Neuron (in vitro differentiated cells): ENCODE measurements at regions not wholly inside any gene's neighbourhood (a gene's known extent, or its start where the extent isn't known, plus 50 kb on each side); places are given as distances from the start of the nearest gene placed in this dataset.

Experiments used
- H2AFZ ChIP-seq: one replicate; pipeline ENCODE4 v1.6.1; 2013; ENCODE audit warnings: low read depth, mild to moderate bottlenecking, inconsistent platforms, low read length, moderate library complexity
- H3K27me3 ChIP-seq: one replicate; pipeline ENCODE4 v1.6.1; 2013; ENCODE audit warnings: low read length; ENCODE audit not compliant: insufficient read depth
- H3K36me3 ChIP-seq: one replicate; pipeline ENCODE4 v1.6.1; 2013; ENCODE audit warnings: low read length; ENCODE audit not compliant: insufficient read depth
- H3K4me1 ChIP-seq: one replicate; pipeline ENCODE4 v1.6.1; 2013; ENCODE audit warnings: low read length; ENCODE audit not compliant: insufficient read depth
- H3K4me3 ChIP-seq: 2 replicates; pipeline ENCODE4 v1.5.1; 2013; ENCODE audit warnings: mild to moderate bottlenecking, low read length, moderate library complexity
- H3K9me3 ChIP-seq: one replicate; pipeline ENCODE4 v1.6.1; 2013; ENCODE audit warnings: low read length

GRCh38 chr4:79650217-79650616 is 242.2 kb upstream of the GK2 start:
- Histone ChIP-seq H2AFZ (no peak overlapping the region), H3K9me3 (no peaks in the 10 kb centered on the region), H3K36me3 (no peaks in the 10 kb centered on the region), H3K4me1 (peaks cover 16% of the 10 kb centered on the region), H3K27me3 (no peaks in the 10 kb centered on the region), H3K4me3 (no peak overlapping the region)

GRCh38 chr4:79645942-79646341 is 237.9 kb upstream of the GK2 start:
- H2AFZ ChIP-seq: no peak overlapping the region
- no peaks in the 10 kb centered on the region for H3K36me3 ChIP-seq
- H3K4me3 ChIP-seq: no peak overlapping the region
- H3K9me3 ChIP-seq: no peaks in the 10 kb centered on the region
- no peaks in the 10 kb centered on the region for H3K27me3 ChIP-seq
- H3K4me1 ChIP-seq: peaks cover 6% of the 10 kb centered on the region

GRCh38 chr4:79638735-79639134 is 230.7 kb upstream of the GK2 start:
- Histone ChIP-seq H2AFZ (no peak overlapping the region), H3K4me1 (no peaks in the 10 kb centered on the region), H3K9me3 (no peaks in the 10 kb centered on the region), H3K36me3 (no peaks in the 10 kb centered on the region), H3K27me3 (no peaks in the 10 kb centered on the region), H3K4me3 (no peak overlapping the region)

- H3K4me3 ChIP-seq: no peak overlapping the region
- H3K9me3 ChIP-seq: no peaks in the 10 kb centered on the region
- no peaks in the 10 kb centered on the region for H3K36me3 ChIP-seq
- no peaks in the 10 kb centered on the region for H3K27me3 ChIP-seq
- H3K4me1 ChIP-seq: no peaks in the 10 kb centered on the region
- no peak overlapping the region for H2AFZ ChIP-seq
Observed at GRCh38 chr4:79636991-79637390, 229.0 kb upstream of the GK2 start.

- H3K4me3 ChIP-seq: no peak overlapping the region
- H3K4me1 ChIP-seq: no peaks in the 10 kb centered on the region
- no peaks in the 10 kb centered on the region for H3K9me3 ChIP-seq
- no peak overlapping the region for H2AFZ ChIP-seq
- H3K36me3 ChIP-seq: no peaks in the 10 kb centered on the region
- no peaks in the 10 kb centered on the region for H3K27me3 ChIP-seq
Observed at GRCh38 chr4:79634111-79634510, 226.1 kb upstream of the GK2 start.

- Histone ChIP-seq H3K4me1 (no peaks in the 10 kb centered on the region), H3K9me3 (no peaks in the 10 kb centered on the region), H3K36me3 (no peaks in the 10 kb centered on the region), H3K4me3 (no peak overlapping the region), H3K27me3 (no peaks in the 10 kb centered on the region), H2AFZ (no peak overlapping the region)
Observed at GRCh38 chr4:79632114-79632513, 224.1 kb upstream of the GK2 start.

- Histone ChIP-seq H3K36me3 (no peaks in the 10 kb centered on the region), H3K4me3 (no peak overlapping the region), H3K27me3 (no peaks in the 10 kb centered on the region), H3K4me1 (no peaks in the 10 kb centered on the region), H3K9me3 (no peaks in the 10 kb centered on the region), H2AFZ (no peak overlapping the region)
Observed at GRCh38 chr4:79626611-79627010, 218.6 kb upstream of the GK2 start.

GRCh38 chr4:79626101-79626500 is 218.1 kb upstream of the GK2 start:
- H2AFZ ChIP-seq: no peak overlapping the region
- H3K4me3 ChIP-seq: no peak overlapping the region
- H3K4me1 ChIP-seq: no peaks in the 10 kb centered on the region
- no peaks in the 10 kb centered on the region for H3K36me3 ChIP-seq
- no peaks in the 10 kb centered on the region for H3K27me3 ChIP-seq
- no peaks in the 10 kb centered on the region for H3K9me3 ChIP-seq

- Histone ChIP-seq H3K27me3 (no peaks in the 10 kb centered on the region), H3K9me3 (no peaks in the 10 kb centered on the region), H3K4me1 (no peaks in the 10 kb centered on the region), H3K36me3 (no peaks in the 10 kb centered on the region), H3K4me3 (no peak overlapping the region), H2AFZ (no peak overlapping the region)
Observed at GRCh38 chr4:79625361-79625760, 217.3 kb upstream of the GK2 start.

- Histone ChIP-seq H3K36me3 (no peaks in the 10 kb centered on the region), H2AFZ (peak overlapping the region; percentile 47), H3K4me3 (no peak overlapping the region)
Observed at GRCh38 chr4:79623021-79623870, 215.2 kb upstream of the GK2 start.

GRCh38 chr4:79621061-79621460 is 213.0 kb upstream of the GK2 start:
- no peaks in the 10 kb centered on the region for H3K9me3 ChIP-seq
- no peaks in the 10 kb centered on the region for H3K4me1 ChIP-seq
- H3K4me3 ChIP-seq: no peak overlapping the region
- H2AFZ ChIP-seq: no peak overlapping the region
- H3K27me3 ChIP-seq: no peaks in the 10 kb centered on the region
- H3K36me3 ChIP-seq: no peaks in the 10 kb centered on the region

More at GRCh38 chr4:79623021-79623870, 215.2 kb upstream of the GK2 start:
- Histone ChIP-seq H3K9me3 (no peaks in the 10 kb centered on the region), H3K27me3 (no peaks in the 10 kb centered on the region), H3K4me1 (no peaks in the 10 kb centered on the region)

GRCh38 chr4:79620617-79621016 is 212.6 kb upstream of the GK2 start:
- no peaks in the 10 kb centered on the region for H3K27me3 ChIP-seq
- H3K4me1 ChIP-seq: no peaks in the 10 kb centered on the region
- H3K9me3 ChIP-seq: no peaks in the 10 kb centered on the region
- no peak overlapping the region for H2AFZ ChIP-seq
- no peak overlapping the region for H3K4me3 ChIP-seq
- H3K36me3 ChIP-seq: no peaks in the 10 kb centered on the region

GRCh38 chr4:79613269-79613935 is 205.4 kb upstream of the GK2 start:
- H3K4me3 ChIP-seq: no peak overlapping the region
- H3K36me3 ChIP-seq: no peaks in the 10 kb centered on the region
- no peaks in the 10 kb centered on the region for H3K27me3 ChIP-seq
- no peak overlapping the region for H2AFZ ChIP-seq
- H3K9me3 ChIP-seq: no peaks in the 10 kb centered on the region
- peaks cover 3% of the 10 kb centered on the region for H3K4me1 ChIP-seq
